NOMO-1 treated with dmso at 0.1 percent for 144 hours (cell line): ENCODE measurements at regions not wholly inside any gene's neighbourhood (a gene's known extent, or its start where the extent isn't known, plus 50 kb on each side); places are given as distances from the start of the nearest gene placed in this dataset.
"Not testable (repeated sequence)": the region's sequence is repeated elsewhere in the genome, so short reads cannot be mapped to it uniquely, and the experiment has no call there.

ENCODE experiments used
- DNase-seq: peaks from one replicate; lab custom pipeline; 2025; ENCODE audit not compliant: unreplicated experiment; lab: John Stamatoyannopoulos, UW

- DNase-seq, result no peak
Observed at GRCh38 chr20:22815603-22816315, 219.4 kb upstream of the SSTR4 start.

DNA sequence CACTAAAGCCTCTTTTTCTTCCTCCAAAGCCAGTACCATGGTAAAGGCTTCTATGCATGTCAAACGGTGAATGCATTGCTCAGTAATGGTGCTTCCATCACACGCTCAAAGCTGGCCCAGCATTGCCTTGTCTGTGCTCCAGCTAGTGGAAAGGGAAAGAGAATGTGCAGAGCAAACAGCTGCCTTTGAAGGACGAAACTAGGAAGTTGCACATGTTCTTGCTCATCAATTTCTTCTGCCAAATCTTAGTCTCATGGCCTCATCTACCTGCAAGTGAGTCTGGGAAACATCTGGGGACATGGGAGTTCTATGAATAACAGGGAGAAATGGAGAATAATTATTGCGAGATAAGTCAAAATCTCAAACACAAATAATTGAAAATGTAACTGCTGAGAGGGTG, 216.5 kb upstream of the SSTR4 start:
- no peak for DNase-seq

DNA sequence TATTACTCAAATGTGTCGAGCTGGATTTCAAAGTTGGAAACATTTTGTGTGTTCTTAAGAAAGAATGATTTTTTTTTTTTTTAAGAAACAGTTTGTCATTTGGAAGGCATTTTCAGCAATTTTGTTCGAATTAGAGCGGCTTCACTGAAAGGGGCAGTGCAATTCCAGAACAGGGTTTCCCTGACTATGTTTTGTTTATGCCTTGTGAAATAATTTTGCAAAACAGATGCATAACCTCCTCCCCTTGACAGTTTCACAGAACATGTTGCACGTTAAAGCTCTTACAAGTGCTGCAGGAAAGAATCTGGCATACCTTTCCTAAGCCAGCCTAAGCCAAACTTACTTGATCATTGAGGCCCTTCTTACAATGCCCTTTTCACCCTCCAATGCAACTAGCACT, 216.0 kb upstream of the SSTR4 start:
- DNase-seq, result no peak

DNA sequence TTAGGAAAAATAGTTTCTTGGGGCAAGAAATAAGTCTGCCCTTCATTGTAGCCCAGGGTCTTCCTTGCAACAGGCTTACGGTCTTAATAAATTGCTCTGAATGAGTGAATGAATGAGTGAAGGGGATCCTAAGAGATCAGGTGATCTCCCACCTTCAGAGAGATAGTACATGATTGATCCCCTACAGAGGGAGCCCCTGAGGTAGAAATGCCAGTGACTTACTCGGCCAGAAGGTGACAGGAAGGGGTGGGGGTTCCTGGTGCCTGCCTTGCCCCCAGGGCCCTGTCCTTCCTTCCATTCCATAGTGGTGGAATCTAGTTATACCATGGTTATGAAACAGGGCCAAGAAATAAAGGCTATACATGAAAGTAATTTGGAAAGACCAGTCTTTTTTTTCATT, 215.3 kb upstream of the SSTR4 start:
- DNase-seq, result no peak

DNA sequence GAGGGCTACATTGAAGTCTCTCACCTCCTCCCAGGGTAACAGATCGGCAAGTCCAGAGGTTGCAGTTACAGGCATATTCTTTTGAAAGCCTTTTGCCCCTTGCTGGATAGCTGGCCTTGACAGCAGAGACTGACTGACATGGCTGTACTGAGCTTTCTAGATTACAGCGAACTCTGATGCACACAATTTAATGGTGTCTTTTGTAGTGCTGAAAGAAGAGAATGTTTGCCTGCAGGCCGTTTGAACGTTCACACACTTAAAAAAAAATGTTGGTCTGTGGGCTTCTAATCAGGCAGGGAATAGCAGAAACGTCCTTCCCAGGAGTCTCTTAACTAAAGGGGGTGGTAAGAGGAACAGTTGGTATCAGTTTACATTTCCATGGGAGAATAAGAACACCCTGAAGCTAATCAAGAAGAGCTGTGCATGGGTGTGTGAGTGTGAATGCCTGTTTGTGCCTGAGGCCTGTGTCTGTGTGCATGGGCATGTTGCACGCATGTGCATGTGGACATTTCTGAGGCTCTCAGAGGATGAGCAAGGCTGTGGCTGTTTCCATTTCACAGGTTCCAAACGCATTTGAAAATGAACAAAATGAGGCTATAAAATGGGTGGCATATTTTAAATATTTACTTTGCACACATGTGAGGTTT, 213.9 kb upstream of the SSTR4 start:
- no peak for DNase-seq

- DNase-seq, result no peak
Observed at GRCh38 chr20:22821796-22822195, 213.3 kb upstream of the SSTR4 start.

GRCh38 chr20:22823119-22823518, 212.0 kb upstream of the SSTR4 start:
- no peak for DNase-seq

DNA sequence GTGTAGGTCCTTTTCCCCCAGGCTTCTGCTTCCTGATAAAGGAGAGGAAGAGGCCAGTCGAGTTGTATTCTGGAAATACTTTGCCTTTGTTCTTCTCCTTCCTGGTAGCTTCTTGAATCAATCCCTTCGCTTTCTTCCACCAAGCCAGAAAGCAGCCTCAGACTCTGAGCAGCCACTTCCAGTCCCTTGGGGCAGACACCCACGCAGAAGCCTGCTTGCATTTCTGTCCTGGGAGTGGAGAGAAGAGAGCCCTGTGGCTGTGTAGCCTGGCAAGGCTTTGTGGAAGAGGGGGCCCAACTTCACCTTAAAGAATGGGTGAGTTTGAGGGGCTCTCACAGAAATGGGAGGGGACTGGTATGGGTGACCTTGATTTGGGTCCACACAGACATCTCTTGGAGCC, 211.0 kb upstream of the SSTR4 start:
- no peak for DNase-seq

GRCh38 chr20:22825076-22825475, 210.0 kb upstream of the SSTR4 start:
- no peak for DNase-seq

DNA sequence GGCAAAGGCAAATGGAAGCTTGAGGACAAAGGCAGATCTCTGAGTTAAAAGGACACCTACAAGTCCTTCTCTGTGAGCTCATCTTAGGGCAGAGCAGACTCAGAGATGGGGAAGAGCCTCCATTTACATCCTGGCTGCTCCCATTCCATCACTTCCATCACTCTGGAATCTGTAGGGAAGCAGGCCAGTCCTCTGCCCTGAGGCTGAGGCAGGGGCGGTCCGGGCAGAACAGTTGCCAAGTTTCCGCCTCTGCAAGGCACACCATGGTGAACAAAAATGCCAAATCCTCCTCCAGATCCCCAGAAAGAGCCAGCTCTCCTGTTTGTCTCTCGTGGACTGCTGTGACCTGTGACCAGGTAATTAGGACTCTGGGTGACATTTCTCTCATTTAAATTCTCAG, 209.6 kb upstream of the SSTR4 start:
- DNase-seq, result no peak

DNA sequence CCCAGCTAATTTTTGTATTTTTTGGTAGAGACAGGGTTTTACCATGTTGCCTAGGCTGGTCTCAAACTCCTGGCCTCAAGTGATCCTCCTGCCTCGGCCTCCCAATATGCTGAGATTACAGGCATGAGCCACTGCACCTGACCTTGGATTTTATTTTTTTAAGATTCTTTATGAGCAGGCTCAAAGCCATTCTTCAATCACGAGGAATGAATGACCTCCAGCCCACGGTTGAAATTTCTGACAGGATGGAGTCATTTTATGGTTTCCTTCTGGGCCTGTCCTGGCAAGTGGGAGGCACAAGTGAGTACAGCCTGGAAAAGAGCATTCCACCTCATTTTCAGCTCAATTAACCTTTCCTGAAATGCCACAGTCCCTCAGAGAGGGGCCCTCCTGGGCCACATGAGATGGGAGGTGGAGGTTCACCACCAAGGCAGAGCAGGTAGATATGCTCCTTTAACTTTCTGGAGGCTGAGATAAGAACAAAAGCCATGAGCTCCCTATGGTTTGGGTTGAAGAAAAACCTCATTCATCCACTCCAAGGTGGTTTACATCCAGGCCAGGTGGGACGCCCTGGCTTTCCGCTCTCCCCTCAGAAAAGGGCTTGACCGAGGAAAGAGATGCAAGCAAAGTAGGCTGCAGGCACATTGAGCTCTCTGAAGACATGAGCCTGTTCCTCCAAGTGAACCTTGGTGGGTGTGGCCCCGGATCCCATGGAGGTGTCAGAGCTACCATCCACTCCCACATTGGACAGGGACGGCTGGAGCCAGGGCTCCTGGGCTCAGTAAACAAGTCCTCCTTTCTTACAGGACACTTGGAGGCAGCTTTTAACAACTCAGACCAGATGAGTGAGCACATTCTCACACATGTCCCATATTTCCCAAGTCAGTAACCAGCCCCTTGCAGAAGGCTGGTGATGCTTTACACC, 208.5 kb upstream of the SSTR4 start:
- DNase-seq, result no peak

DNA sequence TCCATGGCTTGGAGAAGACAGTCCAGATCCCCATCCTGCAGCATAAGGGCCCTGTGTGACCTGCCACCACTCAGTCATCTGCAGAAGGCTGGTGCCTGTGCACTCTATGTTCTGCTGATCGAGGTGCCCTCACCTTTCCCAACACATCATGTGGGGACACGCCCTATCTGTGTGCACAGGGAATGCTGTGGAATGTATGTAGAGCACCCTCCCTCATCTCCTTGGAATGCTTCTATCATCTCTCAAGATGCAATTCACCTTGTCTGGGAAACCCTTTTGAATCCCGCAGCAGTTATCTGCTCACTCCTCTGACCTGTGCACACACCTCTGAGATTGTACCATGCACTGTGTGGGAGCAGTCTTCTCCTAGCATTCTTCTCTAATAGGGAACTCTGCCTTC, 207.2 kb upstream of the SSTR4 start:
- no peak for DNase-seq

DNA sequence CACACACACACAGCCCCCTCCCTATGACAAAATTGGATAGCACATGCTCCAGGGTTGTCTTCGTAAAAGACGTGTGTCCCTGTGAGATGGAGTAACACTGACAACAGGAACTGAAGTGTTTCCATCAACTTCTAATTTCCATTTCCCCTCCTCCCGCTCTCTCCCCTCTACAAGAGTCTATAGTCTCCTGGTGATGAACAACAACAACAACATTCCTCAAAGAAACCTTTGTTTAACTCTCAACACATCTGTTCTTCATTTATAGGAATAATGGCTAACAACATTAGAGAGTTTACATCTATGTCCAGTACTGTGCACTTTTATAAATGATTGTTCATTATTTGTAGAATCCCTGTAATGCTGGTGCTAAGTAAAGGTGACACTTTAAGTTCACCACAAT, 205.8 kb upstream of the SSTR4 start:
- no peak for DNase-seq

DNA sequence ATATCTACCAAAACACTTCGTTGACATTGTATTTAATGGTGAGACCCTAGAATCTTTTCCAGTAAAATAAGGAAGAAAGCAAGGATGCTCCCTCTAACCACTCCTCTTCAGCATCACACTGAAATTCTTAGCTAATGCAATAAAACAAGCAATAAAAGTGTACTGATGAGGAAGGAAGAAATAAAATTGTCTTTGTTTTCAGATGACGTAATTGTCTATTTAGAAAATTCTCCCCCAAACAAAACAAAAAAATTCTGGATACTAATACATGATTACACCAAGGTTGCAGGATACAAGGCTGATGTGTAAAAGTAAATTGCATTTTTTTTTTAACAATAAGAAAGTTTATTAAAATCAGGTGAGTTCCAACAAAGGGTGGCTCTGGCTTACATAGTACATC, 205.0 kb upstream of the SSTR4 start:
- no peak for DNase-seq

GRCh38 chr20:22830715-22831114, 204.4 kb upstream of the SSTR4 start:
- not testable (repeated sequence) for DNase-seq

DNA sequence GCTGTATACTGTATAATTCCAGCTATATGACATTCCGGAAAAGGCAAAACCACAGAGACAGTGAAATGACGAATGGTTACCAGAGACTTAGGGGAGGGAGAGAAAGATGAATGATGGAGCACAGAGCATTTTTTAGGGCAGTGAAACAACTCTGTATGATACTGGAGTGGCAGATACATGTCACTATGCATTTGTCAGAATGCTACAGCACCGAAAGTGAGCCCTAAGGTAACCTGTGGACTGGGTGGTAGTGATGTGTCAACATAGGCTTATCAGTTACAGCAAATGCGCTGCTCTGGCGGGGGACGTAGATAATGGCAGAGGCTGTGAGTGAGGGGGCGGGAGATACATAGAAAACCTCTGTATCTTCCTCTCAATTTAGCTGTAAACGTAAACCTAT, 201.3 kb upstream of the SSTR4 start:
- no peak for DNase-seq

DNA sequence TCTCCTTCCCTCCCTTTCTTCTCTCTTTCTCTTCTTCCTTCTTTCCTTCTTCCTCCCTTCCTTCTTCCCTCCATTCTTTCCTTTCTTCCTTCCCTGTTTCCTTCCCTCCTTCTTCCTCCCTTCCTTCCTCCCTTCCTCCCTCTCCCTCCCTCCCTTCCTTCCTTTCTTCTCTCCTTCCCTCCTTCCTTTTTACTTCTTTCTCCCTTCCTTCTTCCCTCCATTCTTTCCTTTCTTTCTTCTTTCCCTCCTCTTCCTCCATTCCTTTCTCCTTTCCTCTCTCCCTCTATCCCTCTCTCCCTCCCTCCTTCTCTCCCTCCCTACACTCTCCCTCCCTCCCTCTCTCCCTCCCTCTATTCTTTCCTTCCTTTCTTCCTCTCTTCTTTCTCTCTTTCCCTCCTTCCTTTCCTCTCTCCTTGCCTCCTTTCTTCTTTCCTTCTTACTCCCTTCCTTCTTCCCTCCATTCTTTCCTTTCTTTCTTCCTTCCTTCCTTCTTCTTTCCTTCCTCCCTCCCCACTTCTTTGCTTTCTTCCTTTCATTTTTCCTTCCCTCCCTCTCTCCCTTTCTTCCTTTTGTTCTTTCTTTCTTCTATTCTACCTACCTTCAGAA, 200.4 kb upstream of the SSTR4 start:
- no peak for DNase-seq

DNA sequence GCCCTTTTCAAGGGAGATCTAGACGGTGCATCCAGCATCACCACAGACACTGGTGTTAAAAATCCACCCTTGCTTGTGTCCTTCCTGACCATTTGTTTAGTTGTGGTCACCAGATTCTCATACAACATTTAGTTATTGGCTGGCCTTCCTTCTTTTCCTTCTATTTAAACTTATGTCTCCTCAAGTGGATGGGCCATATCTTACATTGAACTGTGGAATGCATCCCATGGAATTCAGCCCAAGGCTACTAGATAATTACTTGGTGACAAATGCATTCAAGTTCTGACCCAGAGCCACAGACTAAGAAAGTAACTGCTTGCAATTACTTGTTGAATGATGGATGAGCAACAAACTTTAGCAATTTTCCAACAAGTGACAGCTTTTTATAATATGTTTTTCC, 198.9 kb upstream of the SSTR4 start:
- DNase-seq, result no peak

- no peak for DNase-seq
Observed at GRCh38 chr20:22836877-22837276, 198.2 kb upstream of the SSTR4 start.

DNA sequence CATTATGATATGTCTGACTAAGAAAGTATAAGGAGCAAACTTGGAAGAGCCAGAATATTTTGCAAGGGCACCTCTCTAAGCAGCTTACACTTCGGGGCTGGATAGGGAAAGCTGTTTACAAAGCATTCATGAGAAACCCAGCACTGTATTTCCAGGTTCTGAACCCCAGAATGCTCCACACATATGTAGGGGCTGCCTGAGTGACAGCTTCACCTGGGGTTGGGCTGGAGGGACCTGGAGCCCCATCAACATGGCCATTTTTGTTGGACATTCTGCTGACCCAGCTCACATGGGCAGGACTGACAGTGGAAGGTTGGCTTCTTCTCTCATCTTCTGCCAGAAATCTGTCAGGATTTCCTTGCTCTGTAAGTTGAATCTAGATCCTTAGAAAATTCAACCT, 197.1 kb upstream of the SSTR4 start:
- DNase-seq, result no peak

- DNase-seq, result no peak
Observed at GRCh38 chr20:22841846-22842245, 193.3 kb upstream of the SSTR4 start.

GRCh38 chr20:22842793-22843192, 192.3 kb upstream of the SSTR4 start:
- no peak for DNase-seq
